HUDEP-2 (cell line): ENCODE measurements at regions not wholly inside any gene's neighbourhood (a gene's known extent, or its start where the extent isn't known, plus 50 kb on each side); places are given as distances from the start of the nearest gene placed in this dataset.
"Not testable (repeated sequence)": the region's sequence is repeated elsewhere in the genome, so short reads cannot be mapped to it uniquely, and the experiment has no call there.

ENCODE experiments used
- DNase-seq, 76 experiments: peaks; one replicate each; lab custom pipeline; 2025; ENCODE audit not compliant: unreplicated experiment in 76 of 76; lab: John Stamatoyannopoulos, UW

GRCh38 chr3:75564427-75564826 is 99.7 kb upstream of the FRG2C start:
- not testable (repeated sequence) for DNase-seq

- DNase-seq = not testable (repeated sequence)
Measured at GRCh38 chr3:75572303-75572702, 91.8 kb upstream of the FRG2C start.

GRCh38 chr3:75579091-75579490 is 85.0 kb upstream of the FRG2C start:
- not testable (repeated sequence) for DNase-seq

- not testable (repeated sequence) for DNase-seq
Measured at GRCh38 chr3:75579536-75579935, 84.6 kb upstream of the FRG2C start.

- DNase-seq = peak in 21 of 76 experiments; percentile 1 to 41 (median 9)
Measured at GRCh38 chr3:75579981-75580782, 83.9 kb upstream of the FRG2C start.

GRCh38 chr3:75582536-75582935 is 81.6 kb upstream of the FRG2C start:
- DNase-seq = not testable (repeated sequence)

- not testable (repeated sequence) for DNase-seq
Measured at GRCh38 chr3:75583116-75583515, 81.0 kb upstream of the FRG2C start.

GRCh38 chr3:75587695-75588094 is 76.4 kb upstream of the FRG2C start:
- DNase-seq = not testable (repeated sequence)

- not testable (repeated sequence) for DNase-seq
Measured at GRCh38 chr3:75590382-75590781, 73.7 kb upstream of the FRG2C start.

GRCh38 chr3:75604286-75604934 is 59.7 kb upstream of the FRG2C start:
- peak in 2 of 76 experiments; percentile 1 to 3 for DNase-seq

GRCh38 chr3:75607996-75608395 is 56.1 kb upstream of the FRG2C start:
- DNase-seq = not testable (repeated sequence)

- DNase-seq = not testable (repeated sequence)
Measured at GRCh38 chr3:75609598-75609997, 54.5 kb upstream of the FRG2C start.

GRCh38 chr3:75610773-75611172 is 53.4 kb upstream of the FRG2C start:
- no peak for DNase-seq

GRCh38 chr3:75611724-75612460 is 52.2 kb upstream of the FRG2C start:
- DNase-seq = not testable (repeated sequence)
